Superior temporal gyrus (tissue), 1 donor: ENCODE measurements at regions not wholly inside any gene's neighbourhood (a gene's known extent, or its start where the extent isn't known, plus 50 kb on each side); places are given as distances from the start of the nearest gene placed in this dataset.

Source experiments
- DNase-seq: peaks from one replicate; pipeline ENCODE4 v3.0.0-alpha.2; 2016; ENCODE audit errors: extremely low spot score

DNA sequence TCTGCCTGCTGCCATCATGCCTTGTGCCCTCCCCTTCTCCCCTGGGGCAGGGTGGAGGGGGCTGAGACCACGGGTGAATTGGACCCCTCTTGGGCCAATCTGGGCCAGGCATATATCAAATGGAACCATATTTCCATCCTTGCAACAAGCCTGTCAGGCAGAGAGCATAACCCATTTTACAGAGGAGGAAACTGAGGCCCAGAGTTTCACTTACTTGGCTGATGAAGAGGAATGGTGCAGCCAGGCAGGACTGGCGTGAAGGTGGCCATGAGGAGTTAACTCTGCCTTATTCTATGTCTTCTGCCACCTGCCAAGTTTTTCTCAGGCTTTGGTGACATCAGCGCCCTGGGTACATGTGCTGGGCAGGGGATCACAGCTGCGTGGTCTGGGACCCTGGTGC lies 155.5 kb upstream of the PCBD1 start:
- DNase-seq: no peak

DNA sequence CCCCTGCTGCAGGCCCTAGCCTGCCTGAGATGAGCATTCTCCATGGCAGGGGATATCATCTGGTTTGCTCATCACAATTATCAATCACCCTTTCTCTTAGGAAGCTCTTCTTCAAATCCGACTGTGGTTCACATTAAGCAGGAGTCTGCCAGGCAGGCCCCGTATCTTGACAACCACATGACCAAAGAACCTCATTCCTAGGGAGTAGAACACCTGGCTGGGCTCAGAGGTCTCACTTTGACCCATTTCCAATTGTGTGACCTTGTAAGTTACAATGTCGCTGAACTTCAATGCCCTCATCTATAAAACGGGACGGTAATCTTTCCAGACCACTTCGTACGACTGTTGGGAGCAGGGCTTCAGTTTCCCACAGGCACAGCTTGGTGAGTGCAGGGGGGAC lies 156.4 kb upstream of the PCBD1 start:
- DNase-seq: no peak

DNA sequence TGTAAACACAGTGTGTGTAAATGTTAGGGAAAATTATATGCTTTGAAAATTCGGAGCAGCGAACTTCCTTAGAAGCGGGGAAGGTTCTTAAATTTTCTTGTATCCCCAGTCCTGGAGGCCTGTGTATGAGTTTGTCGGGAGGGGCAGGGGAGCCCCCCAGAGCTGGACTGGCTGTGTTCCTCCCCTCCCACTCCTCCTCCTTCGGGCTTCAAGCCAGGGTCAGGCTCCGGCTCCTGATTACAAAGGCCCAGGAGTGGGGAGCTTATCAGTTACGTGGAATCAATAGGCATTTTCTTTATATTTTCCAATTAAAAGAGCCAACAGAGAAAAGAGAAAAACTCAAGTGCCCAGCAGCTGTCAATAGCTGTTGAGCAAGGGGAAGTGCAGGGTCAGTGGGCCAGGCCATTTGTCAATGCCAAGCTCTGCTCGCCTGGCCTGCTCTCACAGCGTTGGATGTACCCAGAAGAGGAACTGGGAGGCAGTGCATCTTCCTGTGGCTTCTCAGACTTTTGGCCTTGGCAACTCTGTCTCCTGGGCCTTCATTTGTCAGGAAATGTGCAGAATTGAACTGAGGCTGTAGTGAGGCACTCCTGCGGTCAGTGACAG lies 156.9 kb upstream of the PCBD1 start:
- no peak for DNase-seq

DNA sequence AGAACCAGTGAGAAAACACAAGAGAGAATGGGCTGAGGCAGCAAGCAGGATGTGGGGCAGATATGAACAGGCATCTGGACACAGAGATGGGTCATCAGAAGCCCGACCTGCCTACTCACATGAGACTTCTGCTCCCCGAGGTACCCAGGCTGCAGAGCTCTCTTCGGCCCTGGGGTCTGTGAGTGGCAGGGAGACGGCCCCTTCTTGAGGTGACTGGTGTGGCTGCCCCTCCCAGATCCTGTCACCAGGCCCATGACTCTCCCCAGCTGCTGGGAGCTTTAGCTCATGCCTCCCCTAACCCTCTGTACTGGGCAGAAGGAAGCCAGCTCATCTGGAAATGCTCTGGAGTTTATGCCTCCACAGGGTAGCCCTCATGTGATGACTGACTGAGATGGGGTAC lies 157.6 kb upstream of the PCBD1 start:
- DNase-seq: no peak

DNA sequence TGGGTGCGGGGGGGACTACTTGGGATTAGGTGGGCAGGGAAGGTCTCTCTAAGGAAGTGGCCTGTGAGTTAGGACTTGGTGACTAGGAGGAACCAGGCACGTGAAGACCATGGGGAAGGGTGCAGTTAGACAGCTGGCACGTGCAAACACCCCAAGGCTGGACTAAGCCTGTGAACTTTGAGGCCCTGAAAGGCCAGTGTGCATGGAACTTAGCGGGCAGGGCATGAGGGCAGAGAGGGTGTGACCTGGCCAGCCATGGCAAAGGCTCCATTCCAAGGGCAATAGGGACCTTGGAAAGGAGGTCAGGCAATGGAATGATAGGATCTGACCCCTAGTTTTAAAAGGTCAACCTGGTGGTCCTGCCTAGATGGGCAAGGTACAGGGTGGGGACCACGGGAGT lies 158.4 kb upstream of the PCBD1 start:
- no peak for DNase-seq

DNA sequence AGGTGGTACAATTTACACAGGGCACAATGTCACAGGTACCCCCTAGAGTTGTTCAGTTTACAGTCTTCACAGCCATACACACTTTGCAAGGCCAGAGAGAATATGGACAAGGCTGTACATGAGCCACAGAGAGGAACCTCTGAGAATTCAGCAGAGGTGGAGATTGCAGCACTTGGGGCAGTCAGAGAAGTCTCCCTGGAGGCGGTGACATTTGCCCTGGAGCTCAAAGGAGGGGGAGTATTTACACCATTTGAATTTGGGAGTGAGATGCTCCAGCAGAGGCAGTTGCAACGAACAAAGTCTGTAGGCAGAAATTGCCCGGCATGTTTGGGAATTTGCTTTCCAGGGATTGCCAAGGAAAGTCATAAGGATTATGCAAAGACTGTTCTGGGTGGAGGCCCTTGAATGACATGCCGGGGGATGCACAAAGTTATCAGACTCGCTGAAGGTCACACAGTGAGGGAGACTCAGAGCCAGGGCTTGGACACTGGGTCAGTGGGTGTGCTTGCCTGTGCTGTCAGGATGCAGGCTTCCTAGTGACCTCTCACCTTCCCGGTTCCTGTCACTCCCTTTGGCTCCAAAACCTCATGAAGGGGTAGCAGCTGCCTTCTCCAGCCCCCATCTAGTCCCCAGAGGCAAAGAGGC lies 160.7 kb upstream of the PCBD1 start:
- no peak for DNase-seq

DNA sequence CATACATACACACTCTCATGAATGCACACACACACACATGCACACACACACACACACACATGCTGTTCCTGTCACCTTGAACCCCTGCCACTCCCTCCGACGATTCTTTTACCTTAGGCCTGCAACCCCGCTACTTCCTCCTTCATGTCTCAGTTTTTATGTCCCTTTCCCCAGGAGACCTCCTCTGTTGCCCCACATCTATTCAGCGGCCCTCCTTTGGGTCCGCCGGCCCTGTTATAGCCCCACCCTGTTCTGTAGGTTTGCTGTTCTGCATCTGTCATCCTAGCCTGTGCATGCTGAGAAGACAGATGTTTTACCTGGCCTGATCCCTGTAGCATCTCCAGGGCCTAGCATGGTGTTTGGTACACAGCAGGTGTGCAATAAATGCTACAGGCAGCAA lies 161.6 kb upstream of the PCBD1 start:
- DNase-seq: no peak

DNA sequence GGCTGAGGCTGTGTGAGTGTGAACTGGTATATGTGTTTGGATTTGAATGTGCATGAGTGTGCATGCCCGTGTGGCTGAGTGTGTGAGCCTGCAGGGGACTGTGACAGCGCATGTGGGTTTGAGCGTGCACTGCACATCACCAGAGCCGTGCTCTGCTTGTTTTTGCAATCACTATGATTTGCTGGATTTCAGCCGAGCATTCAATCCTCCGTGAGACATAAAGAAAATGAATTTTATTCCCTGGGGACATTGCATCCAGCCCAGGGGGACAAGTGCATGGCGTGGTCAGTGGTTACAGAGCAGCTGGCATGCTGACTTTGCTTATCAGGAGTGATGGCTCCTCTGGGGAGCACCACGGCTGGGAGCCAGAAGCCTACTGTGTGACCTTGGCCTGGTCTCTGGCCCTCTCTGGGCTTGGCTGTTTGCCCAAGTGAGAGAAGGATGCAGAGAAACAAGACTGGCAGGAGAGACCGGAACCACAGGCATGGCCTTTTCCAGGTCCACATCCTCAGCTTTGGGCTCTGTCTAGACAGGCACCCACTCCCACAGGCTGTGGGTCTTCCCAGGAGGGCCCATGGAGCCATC lies 160.2 kb upstream of the UNC5B start:
- no peak for DNase-seq

DNA sequence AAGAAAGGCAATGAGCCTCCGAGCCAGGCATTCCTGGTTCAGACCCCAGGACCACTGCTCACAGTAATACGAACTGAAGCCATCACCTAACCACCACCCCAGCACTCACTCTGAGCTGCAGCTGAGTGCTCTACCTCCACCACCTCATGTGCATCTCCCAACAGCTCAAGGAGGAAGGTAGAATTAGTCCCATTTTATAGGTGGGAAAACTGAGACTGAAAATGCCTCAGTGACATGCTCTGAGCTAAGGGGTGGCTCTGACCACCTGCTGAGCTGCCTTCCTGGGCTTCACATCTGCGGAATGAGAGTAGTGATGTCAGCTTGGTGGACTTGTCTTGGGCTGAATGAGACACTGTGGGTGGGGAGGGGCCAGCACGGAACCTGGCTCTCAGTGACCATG lies 159.7 kb upstream of the UNC5B start:
- DNase-seq: no peak

DNA sequence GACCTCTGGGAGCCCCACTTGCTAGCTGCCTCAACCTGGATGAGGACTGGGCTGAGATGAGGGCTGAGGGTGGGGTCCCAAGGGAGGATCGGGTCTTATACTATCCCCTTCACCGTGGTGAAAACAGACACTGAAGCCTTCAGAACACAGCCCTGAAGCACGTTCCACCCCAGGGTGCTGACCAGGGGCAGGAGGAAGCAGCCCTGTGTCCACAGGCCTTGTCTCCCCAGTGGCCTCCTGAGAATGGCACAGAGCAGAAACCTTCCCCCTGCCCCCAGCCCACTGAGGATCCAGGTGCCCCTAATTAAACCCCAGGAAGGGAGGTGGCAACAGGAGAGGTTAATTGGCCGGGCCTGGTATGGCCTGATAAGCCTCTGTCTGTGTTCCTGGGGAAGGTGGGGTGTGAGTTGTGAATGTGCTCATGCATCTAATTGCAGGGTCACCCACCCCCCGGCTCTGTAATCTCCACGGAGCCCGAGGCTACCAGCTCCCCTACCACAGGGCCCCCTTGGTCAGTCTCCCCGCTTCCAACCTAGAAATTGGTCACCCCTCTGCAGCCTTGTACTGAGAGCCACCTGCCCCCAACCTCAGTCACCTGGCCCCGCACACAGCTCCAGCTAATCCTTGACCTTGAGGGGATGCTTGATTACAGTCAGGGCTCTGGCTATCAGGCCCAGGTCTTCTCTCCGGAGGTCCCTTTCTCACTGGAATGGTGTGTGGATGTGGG lies 159.0 kb upstream of the UNC5B start:
- no peak for DNase-seq

DNA sequence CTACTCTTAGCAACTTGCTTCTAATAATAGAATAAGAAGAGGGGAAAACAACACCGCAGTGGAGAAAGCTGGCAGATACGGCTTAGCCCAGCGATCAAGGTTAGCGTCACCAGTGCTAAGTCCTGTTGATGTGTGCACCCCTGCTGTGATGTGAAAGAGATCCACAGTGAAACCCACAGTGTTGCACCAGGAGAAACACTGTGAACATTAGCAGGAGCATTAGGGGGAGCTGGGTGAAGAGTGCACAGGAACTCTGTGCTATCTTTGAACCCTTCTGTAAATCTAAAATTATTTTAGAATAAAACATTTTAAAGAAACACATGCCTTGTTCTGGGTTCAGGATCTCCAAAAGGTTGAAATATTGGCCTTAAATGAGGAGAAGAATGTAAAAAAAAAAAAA lies 154.1 kb upstream of the UNC5B start:
- no peak for DNase-seq

DNA sequence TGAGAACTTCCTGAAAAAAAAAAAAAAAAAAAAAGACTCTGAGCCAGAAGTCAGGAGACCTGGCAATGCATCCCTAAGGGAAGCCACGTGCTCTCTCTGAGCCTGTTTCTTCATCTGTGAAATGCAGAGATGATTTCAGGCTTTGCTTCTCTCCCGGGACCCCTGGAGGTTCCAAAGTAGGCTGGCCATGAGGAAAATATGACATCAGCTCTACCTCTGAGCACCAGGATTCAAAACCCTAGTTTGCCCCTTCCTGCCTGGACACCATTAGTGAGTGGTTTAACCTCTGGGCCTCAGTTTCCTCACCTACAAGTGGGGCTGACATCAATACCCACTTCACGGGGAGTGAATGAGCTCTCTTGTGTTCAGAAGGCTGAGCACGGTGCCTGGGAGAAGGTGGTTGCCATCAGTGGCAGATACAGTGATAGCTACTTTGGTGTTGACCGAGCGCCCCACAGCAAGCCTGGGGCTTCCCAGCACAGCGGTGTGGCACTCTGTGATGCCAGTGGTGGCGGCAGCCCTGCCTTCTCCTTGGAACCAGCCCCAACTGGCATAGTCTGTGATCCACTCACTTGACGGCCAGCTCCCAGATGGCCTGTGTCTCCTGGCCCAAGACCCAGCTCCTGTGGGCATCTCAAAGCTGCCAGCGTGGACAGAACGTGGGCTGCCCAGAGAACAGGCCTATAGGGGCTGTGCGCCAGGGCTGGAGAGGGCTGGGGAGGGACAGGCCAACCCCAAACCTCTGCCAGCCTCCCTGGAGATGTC lies 153.1 kb upstream of the UNC5B start:
- no peak for DNase-seq

DNA sequence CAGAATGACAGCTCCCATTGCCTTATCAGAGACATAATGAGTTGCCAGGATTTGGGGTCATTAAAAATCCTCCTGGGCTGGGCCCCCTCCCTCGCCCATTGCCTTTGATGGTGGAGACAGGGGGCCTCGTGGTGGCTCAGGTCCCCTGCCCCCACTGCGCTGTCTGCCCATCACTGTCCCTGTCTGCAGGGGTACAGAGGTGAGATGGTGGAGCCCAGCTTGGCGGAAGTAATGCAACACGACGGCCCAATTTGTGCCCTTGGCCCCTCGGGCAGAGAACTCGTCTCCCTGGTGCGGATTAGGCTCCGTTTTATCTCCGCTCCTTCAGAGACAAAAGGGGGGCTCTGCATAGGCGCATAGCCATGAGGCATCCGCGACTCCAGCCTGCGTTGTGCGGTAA lies 152.4 kb upstream of the UNC5B start:
- DNase-seq: no peak

DNA sequence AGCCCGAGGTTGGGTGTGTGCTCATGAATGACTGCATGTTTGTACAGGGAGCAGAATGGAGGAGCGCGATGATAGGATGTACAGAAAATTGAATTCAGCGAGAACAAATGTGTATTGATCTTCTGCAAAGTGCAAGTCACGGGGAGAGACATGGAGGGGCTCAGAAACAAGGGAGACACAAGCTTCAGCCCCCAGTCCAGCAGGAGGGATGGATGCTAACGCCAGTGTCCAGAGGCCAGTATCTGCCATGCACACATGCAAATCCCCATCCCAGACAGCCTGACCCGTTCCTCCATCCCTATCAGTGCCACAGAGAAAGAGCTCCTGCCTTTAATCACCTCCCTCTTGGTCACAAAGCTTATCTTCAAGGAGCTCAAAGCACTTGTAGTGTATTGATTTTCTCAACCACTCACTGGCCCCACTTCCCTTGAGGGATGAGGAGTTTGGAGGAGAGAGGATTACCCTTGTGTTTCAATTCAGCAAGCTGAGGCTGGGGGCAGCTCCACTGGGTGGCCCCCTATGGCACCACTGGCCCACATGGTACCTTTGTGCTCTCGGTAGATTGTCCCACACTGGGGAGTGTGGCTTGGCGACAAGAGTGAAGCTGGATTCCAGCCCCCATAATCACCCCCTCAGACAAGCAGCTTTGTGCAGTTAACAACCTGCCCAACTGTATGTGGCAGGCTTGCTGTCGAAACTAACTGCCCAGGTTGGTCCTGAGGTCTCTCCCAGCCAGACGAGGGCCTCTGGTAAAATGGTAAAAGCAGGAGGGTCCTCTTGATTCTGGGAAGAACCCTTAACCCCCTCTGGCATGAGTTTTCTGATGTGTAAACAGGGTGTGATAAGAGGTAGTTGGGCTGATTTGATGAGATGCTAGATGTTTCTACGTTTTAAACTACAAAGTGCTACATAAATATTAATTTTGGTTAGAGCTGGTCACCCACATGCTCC lies 151.6 kb upstream of the UNC5B start:
- no peak for DNase-seq

DNA sequence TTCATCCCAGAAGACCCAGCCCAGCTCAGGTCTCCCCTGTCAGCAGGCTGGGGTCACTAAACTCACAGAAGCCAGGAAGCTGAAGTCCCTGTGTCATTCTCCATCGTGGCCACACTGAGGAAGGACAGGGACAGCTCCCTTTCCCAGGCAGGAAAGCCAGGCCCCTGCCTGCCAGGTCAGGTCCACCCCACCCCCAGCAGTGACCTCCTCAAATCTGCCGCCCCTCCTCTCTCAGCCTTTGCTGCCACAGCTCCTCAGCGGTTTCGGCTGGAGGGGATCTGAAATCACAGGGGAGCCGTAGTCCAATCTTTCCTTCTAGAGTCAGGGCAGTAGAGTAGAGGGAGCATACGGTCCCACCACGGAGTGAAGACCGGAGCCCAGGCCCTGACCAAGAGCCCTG lies 150.9 kb upstream of the UNC5B start:
- no peak for DNase-seq

DNA sequence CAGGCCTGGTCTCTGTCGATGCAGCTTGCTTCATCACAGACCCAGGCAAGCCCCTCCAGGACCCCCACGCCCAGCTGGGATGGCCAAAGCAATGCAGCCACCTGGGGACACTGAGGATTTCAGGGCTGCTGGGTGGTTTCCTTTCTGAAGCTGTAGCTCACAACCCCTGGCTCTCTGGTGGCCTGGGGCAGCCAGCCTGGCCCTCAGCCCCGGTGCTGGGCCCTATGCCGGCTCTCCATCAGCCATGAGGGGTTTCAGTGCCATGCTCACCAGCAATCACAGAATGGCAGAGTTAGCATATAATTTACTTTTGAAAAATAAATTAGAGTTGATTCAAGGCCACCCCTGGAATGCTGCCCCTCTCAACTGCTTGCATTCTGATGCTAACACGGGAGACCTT lies 150.2 kb upstream of the UNC5B start:
- DNase-seq: no peak

DNA sequence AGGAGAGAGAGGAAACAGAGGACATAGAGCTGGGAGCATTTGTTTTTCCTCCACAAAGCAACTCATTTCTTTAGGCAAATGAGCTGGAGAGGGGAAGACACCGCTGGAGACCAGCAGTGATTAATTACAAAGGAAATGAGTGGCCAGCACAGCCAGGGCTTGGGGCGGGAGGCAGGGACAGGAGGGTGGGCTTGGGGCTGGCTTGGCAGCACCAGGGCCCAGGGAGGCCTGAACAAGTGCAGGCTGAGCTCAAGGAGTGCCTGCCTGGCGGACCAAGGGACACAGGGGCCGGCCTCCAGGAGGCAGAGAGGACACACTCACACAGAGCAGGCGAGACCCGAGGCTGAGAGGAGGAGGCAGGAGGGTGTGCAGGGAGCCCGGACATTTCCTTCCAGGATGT lies 149.0 kb upstream of the UNC5B start:
- DNase-seq: no peak

DNA sequence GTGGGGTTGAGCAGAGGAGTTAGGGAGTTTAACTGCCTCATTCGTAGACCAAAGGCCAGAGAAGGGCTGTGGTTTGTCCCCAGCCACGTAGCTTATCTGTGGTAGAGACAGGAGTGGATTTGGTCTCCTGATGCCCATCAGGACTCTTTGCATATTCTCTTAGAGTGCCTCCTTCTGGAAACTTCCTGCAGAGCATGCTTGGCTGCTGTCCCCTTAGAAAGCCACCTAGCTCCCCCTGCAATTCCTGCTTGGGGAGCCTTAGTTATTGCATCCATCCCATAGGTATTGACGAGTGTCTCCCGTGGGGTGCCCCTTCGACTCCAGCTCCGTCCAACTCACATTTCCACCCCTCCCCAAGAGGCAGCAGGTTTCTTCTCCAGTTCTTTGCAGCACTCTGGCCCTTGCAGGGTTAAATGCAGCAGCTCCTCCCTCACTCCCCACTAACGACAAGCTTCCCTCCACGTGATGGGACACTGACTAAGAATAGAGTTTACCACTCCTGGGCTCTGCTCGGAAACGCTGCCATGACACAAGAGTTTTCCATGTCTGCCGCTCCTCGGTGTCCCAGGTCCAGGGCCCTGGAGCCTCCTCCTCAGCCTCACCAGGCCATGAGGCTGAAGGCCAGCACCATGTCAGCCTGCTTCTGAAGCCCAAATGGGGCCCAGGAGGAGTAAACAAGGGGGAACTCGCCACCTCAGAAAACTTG lies 147.8 kb upstream of the UNC5B start:
- DNase-seq: no peak

DNA sequence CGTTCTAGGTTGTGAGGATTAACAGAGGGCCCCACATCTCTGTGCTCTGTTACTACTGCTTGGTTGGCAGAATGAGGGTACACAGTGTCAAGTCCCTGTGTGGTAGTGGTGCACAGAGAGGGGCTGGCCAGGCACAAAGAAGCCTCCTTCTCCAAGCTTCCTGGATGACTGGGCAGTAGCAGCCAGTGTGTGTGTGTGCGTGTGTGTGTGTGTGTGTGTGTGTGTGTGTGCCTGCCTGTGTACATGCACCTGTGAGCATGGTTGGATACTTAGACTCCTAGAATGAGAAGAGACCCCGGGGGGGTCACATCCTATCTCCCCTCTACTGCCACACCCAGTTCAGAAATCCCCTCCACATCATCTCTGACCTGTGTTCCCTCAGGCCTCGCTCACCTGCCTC lies 146.7 kb upstream of the UNC5B start:
- DNase-seq: no peak

DNA sequence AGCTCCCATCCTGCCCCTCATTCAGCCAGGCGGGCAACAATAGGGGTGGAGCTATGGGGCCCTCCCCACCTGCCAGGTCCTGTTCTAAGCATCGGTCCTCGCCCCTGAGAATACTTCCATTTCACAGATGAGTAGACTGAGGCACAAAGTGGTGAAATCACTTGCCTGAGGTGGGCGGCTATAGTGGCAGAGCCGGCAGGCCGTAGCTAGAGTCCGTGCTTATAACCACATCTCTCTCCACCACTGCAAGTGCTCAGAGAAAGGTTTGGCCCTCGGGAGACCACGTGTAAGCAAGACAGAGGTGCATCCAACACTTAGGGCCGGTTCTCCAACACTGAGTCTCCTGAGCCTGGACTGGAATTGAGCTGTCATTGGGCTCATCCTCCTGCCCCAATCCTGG lies 145.8 kb upstream of the UNC5B start:
- no peak for DNase-seq
